HPDE6-E6E7 (cell line): ENCODE measurements at regions not wholly inside any gene's neighbourhood (a gene's known extent, or its start where the extent isn't known, plus 50 kb on each side); places are given as distances from the start of the nearest gene placed in this dataset.
"Not testable (repeated sequence)": the region's sequence is repeated elsewhere in the genome, so short reads cannot be mapped to it uniquely, and the experiment has no call there.

Source experiments
- DNase-seq: peaks from one replicate; pipeline ENCODE4 v3.0.0; 2011; ENCODE audit warnings: missing footprints; ENCODE audit errors: extremely low spot score

DNA sequence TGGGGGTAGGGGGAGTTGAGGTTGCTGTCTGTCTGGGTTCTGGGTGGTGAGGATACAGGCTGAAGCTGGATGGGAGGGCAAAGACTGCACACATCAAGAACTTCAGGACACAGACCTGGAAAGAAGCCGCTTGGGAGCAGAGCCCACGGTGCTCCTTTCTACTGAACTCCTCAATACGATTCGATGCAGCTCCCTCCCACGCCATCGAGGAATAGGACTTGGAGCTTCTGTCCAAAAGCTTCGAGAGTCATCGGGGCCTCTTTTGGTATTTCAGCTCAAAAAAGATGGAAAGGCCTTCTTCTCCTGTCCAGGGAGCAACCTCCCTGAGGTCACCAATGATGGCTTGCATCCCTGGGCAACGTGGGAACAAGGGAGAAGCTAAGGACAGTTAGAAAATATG lies 407.1 kb upstream of the MGMT start:
- DNase-seq, result no peak

DNA sequence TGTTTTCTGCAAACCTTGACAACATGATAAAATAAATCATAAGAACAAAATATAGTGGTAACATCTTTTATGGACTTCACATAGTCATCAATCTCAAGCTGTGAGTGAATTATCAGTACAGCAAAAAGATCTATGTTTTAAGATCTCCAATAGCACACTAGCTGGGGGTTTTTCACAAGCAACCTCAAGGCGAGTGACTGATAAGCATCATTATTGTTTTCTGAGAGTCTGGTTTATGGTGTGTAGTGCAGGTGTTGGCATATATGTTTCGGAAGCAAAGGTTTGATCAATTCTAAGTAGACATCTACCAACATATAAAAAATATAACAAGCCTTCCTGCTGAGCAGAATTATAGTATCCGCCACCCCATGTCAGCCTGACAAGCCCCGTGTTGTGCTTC lies 403.8 kb upstream of the MGMT start:
- no peak for DNase-seq

DNA sequence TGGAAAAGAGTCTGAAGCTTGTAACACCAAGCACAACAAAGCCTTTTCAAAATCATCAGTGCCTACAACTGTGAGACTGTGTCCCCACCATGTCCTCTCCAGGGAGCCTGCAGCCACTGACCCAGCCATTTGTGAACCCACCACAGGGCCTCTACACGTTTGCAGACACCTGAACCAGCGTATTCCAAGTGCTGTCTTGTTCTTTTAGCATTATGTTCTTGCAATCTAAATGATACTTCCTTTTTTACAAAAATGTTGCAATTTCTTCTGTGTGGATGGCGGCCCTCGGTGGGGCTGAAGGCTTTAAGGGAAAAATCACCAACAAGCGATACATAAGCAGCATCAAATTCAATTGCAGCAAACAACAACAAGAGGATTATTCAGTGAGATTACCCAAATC lies 403.2 kb upstream of the MGMT start:
- no peak for DNase-seq

DNA sequence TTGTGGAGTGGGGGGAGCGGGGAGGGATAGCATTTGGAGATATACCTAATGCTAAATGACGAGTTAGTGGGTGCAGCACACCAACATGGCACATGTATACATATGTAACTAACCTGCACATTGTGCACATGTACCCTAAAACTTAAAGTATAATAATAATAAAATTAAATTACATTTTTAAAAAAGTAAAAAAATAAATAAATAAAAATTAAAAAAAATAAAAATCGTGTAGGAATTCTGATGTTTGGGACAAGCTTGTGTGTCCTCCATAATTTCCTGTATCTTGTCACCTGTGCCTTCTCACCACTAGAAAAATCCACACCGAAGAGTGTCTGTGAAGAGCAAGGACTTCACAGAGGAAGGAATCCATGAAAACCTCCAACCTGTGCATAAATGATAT lies 400.5 kb upstream of the MGMT start:
- not testable (repeated sequence) for DNase-seq

DNA sequence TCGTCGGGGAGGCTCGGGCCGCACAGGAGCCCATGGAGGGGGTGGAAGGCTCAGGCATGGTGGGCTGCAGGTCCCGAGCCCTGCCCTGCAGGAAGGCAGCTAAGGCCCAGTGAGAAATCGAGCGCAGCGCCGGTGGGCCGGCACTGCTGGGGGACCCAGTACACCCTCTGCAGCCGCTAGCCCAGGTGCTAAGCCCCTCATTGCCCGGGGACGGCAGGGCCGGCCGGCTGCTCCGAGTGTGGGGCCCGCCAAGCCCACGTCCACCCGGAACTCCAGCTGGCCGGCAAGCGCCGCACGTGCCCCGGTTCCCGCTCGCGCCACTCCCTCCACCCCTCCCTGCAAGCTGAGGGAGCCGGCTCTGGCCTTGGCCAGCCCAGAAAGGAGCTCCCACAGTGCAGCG lies 395.6 kb upstream of the MGMT start:
- DNase-seq, result not testable (repeated sequence)

DNA sequence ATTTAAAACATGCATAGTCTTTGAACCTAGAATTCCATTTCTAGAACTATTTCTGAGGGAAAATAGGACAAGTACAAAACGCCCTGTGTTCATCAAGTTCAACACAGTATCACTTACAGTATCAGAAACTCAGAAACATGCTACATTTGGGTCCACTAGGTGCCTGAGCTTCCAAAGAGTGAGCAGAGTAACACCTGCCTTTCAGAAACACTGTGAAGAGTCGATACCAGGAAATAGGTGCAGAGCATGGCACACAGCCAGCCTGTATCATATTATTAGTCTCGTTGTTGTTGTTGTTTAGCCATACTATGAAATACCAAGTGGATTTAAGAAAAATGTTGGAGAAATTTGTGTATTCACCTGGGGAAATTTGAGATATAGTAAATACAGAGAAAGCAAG lies 392.1 kb upstream of the MGMT start:
- no peak for DNase-seq

DNA sequence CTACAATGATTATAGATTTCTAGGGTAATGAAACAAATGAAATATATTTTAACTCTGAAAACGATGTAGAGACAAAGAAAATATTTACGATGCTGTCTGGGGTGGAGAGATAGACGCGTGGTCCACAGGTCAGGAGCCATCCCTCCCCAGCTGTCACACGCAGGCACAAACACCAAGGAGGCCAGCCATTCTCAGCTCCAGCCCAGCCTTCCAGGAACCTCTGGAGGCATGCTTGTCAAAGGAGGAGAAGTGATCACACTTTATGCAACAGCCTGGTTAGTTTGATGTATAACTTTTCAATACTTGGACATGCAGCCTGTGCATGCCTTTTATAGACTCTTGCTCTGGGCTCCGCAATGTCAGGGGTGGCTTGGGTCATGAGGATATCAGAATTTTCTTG lies 391.5 kb upstream of the MGMT start:
- no peak for DNase-seq

DNA sequence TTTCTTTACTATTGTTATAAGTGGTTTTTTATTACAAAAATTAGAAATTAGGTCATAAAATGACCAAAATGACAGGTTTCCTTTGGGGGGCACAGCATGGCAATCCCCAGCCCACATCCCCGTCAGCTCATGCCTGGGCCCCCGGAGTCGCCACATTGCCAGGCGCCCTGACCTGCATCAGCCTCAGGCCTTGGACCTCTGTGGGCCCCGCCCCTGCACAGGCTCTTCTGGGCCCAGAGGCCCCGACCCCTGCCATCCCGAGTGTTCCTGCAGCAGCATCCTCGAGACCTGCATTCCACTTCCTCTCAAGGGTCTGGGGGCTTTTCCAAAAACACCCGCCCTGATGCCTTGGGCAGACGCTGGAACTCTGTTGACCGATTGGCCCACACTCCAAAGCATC lies 391.1 kb upstream of the MGMT start:
- DNase-seq, result no peak

DNA sequence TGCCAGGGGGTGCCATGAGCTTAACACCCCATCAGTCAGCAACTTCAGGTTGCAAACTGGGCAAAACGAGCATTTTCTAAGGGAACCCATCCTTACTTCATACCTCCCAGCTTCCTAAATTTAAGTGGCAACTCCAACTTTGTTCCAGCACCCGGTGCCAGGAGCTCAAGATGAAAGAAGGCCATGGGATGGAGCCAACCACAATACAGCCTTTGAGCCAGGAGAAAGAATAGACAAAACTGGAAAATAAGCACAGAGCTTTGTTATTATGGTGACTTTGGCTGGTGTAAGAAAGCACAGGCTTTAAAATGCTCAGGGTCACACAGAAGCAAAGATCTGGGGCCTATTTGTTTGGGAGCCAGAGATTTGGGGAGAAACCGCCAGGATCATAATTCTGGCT lies 388.7 kb upstream of the MGMT start:
- no peak for DNase-seq

DNA sequence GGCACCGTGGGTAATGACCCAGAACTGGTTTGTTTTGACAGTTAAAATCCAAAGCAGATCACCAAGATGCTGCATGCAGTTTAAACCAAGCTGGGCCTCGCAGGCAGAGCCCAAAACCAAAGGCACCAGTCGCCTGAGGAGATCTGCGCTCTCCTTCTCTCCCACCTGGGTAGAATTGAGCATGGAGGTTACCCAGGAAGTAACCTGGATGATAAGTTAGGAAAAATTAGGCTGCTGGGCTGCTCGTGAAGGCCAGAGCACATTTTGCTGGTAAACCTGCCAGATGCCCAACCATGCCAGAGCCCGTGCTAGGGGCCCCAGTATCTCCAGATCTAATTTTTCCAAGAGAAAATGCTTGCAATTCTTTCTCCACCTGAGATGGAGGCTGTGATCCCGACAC lies 388.3 kb upstream of the MGMT start:
- no peak for DNase-seq

DNA sequence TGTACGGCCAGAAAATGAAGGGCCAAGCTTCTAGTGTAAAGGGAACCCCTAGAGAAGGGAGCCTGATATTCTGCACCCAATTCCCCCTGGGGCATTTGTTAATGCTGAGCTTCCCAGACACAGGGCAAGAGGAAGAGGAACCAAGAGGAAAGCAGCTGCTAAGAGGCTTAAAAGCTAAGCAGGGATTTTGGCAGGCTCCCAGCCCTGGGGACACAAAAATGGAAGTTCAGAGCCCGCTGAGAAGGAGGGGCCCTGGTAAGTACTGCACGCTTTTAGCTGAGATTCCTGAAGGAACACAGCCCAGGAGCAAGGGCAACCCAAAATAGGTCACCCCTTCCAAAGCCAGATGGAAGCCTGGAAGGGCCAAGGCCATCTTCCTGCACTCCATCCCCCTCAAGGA lies 387.3 kb upstream of the MGMT start:
- no peak for DNase-seq

DNA sequence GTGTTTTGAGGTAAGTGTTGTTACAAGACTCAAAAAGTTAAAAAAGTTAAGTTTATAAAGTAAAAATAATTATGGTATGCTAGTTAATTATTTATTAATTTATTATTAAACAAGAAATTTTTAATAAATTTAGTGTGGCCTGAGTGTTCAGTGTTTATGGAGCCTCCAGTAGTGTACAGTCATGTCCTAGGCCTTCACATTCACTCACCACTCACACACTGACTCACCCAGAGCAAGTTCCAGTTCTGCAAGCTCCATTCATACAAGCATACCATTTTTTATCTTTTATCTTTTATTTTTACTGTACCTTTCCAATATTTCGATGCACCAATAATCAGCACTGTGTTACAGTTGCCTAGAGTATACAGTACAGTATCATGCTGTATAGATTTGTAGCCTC lies 381.2 kb upstream of the MGMT start:
- DNase-seq, result no peak

DNA sequence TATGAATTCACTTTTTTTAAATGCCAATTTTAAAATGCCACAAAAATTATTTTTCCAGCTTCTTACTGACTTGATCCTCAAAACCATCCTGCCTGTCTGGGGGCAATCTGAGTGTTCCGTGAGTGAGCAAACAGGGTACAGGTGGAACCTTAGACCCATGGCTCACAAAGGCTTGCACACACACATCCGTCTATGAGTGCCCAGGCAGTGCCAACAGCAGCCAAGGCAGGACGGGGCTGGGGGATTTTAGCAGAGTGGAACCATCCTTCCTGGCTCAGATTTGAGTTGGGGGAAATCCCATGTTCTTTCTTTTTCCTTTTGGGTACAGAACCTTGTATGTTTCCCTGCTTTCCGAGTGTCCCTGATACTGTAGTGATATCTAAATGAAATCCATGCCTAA lies 377.7 kb upstream of the MGMT start:
- no peak for DNase-seq

DNA sequence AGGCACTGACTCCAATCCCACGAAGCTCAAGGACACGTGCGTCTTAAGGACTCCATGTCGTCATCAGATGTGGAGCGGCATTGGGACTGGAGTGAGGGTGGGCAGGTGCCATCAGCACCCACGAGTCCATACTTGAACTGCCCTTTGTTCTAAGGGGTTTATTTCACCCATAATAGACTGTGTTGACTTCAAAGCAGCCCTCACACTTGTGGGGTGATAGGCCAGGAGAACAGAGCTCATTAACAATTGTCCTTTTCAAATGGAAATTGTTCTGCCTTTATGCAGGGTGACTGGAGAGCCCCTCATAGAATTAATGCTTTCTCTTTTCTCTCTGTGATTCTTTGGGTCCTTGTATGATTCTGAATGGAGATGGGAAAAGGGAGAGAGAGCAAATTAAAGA lies 376.9 kb upstream of the MGMT start:
- no peak for DNase-seq

DNA sequence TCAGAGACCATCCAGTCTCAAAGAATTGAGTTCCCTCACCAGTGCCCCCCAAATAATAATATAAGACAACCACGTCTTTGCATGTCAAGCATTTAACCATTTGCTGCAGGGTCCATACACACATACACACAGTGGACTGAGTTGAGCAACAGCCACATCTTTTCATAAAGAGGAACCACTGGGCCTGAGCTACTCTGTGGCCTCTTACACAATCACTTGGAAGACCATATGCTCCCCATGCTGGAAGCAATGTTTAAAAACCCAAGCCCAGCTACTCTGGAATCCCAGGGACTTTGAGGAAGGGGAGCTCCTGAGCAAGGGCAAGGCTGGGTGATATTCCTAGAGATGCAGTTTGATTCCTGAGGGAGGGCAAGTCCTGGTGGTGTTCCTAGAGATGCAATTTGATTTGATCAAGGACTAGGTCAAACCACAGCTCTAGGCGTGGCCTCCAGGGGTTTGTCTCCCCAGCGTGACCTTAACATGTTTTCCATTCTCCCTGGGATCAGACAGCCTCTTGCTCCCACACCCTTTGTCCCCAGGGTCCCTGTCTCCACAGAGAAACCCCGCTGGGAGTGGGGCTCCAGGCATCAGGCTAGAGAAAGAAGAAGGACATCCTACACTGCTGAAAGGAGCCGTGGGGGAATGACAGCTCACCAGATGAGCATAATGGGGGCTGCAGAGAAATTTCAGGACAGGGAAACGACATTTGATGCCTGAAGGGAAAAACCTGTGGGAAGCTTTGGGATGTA lies 376.2 kb upstream of the MGMT start:
- no peak for DNase-seq

DNA sequence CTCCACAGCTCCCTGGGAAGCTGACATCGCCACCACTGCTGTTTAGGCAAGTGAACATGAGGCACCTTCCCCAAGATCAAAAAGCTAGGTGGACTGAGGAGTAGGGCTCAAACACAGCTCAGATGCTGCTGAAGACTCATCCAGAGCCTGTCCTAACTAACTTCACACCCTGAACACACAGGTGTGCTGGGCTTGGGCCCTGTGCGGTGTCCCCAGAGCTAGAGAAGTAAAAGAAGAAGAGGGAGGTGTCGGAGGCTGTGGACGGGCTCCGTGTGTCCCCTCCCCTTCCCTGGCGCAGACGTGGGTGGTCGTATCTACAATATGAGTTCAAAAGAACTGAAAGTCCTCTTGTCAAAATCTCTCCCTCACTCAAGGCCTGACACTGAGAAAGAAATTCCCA lies 373.4 kb upstream of the MGMT start:
- DNase-seq, result no peak

DNA sequence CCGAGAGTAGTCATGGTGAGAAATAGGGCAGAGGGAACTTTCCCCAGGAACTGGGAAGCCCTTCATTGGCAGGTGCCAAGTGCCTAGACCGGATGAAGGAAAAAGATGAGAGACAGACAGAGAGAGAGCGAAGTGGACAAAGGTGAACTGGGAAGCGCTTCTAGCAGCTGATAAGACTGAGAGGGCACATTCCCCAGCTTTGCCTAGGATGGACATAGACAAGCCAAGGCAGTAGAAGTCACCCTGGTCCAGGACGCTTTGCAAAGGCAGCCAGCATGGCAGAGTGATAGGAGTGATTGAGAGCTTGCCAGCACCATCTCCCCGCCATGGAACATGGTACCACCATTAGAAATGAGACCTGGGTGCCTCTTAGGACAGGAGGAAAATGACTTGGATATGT lies 372.8 kb upstream of the MGMT start:
- no peak for DNase-seq

DNA sequence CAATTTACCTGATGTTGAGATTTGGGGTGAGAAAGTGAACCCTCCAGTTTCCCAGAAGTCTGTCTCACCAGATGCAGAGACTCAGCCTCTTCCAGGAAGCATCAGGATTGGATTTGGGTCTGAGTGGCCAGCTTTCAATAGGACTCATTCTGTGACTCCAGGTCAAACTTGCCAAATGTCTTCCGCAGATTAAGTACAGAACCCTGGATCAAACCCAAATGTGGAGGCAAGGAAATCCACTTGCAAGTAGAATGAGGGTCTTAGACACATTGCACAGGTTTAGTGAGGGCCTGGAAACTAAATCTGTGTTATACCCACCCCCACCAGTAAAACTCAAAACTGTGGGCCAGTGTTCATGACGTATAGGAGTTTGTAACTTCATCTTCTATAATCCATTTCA lies 372.2 kb upstream of the MGMT start:
- DNase-seq, result no peak

DNA sequence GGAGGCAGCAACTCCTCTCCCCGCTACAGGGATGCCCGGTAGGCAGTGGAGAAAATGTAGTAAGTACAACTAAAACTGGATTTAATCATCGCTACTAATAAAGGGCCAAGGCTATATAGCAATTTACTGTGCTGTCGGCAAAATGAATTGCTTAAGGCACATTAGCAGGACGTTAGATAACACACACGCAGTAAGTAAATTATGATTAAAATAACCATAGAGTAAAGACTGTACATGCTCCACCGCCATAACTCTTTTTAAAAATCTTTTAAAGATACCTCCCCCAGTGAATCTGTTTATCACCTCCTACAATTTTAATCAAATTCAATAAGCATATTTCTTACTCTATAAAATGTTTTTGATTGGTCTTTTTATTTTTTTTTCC lies 371.4 kb upstream of the MGMT start:
- no peak for DNase-seq

DNA sequence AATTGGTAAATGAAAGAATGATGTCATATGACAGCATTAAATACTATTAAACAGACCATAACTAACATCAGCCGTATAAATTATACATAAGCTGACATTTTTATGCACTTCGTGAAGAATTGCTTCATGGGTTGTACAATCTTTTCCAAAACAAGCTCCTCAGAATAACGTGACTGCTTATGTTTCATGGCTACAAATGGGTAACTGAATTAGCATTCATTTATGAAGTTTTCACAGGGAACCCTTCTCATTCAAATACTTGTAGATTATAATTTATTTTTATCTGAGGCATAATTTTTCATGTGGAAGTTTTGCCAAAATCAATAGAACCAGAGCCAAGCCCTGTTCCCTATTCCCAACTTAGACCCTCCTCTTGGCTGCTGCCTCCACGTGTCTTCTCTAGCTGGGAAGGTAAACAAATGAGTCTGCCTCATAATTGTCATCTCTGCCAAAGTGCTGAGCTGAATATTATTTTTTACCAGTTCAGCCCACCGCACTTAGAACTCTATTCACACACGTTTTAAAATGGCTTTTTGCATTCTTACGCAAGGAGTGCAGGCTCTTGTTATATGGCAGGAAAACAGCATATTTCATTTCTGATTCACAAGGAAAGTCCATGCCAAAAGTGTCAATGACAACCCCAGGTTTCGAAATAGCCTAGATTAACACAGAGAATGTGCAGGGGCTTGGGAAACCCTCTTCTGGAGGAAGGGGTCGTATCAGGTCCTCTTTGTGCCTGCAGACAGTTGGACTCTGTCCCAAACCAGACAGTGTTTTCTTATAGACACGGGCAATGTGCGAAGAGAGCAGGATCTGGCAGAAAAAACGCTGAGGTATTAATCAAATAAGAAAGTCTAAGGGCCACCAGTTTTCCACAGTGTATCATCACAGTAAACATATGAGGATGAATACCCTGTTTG lies 370.7 kb upstream of the MGMT start:
- DNase-seq, result no peak

DNA sequence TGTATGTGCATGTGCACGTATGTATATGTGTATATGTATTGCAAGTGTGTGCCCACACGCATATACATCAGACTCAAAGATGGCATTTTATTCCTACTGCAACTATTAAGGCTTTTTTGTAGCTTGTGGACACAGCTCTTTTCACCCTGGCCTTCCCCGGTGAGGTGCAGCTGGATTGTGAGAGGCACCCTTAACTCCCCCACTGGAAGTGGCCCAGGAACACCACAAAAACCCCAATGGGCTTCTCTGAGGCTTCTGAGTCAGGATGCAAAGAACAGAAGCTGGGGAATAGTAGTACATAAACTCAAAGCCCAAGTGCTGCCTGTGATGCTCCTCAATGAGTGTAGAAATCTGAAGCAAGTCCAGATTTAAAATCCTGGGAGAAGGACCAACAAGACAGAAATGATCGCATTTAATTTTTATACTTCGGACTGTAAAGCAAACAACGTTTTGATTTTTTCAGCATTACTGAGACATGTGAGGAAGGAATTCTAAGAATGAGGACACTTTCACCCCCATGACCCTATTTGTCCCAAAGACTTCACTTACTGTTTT lies 369.2 kb upstream of the MGMT start:
- DNase-seq, result no peak

DNA sequence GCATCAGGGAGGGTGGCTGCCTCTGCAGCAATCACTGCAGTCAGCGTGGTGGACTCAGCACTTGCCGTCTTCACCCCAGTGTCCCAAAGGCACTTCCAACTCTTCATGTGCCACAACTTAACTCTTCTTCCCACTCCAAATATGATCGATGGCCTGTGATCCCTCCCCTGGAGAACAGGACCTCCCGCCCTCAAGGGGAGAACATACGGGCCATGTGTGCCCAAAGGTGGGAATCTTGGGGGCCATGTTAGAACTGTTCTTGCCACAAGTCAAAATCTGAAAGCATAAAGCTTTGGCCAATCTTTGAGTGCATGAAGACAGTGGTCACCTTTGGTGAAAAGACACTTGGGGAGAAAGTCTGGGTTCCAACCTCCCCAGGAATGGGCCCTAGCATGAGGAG lies 368.5 kb upstream of the MGMT start:
- DNase-seq, result no peak

DNA sequence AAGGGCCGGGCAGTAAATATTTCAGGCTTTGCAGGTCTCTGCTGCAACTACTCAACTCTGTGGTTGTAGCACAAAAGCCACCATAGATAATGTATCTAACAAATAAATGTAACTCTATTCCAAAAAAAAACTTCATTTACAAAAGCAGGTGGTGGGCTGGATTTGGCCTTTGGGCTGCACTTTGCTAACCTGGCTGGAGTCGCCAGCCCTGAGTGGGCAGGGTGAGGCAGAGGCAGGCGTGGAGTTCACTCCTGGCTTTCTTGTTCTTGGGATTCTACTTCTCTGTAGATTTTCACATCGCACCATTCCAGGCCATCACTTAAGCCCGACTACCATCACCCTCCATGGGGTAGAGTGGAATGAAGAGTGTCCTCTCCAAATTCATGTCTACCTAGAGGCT lies 367.6 kb upstream of the MGMT start:
- DNase-seq, result no peak
